HEK293T (cell line): ENCODE measurements at regions not wholly inside any gene's neighbourhood (a gene's known extent, or its start where the extent isn't known, plus 50 kb on each side); places are given as distances from the start of the nearest gene placed in this dataset.

Experiments
- ARNT ChIP-seq: fragments of 450-650 bp; IDR thresholded peaks from 2 replicates; pipeline ENCODE4 v1.6.1; 2017; ENCODE audit warnings: mild to moderate bottlenecking
- BHLHE40 ChIP-seq: fragments of 450-650 bp; IDR thresholded peaks from 2 replicates; pipeline ENCODE4 v1.6.1; 2016; ENCODE audit warnings: mild to moderate bottlenecking, moderate library complexity, borderline replicate concordance
- ELF4 ChIP-seq: fragments of 450-650 bp; IDR thresholded peaks from 2 replicates; pipeline ENCODE4 v1.6.1; 2017; ENCODE audit warnings: antibody characterized with exemption
- FOXA1 ChIP-seq: fragments of 450-650 bp; IDR thresholded peaks from 2 replicates; pipeline ENCODE4 v1.6.1; 2016; ENCODE audit warnings: mild to moderate bottlenecking
- FOXM1 ChIP-seq: fragments of 450-650 bp; IDR thresholded peaks from 2 replicates; pipeline ENCODE4 v1.6.1; 2017; ENCODE audit warnings: mild to moderate bottlenecking, borderline replicate concordance
- L3MBTL2 ChIP-seq: fragments of 450-650 bp; conservative IDR thresholded peaks from 2 replicates; pipeline ENCODE4 v1.6.1; 2016; ENCODE audit warnings: mild to moderate bottlenecking
- NFRKB ChIP-seq: fragments of 450-650 bp; IDR thresholded peaks from 2 replicates; pipeline ENCODE4 v1.6.1; 2016; ENCODE audit warnings: mild to moderate bottlenecking, moderate library complexity
- SP1 ChIP-seq: fragments of 450-650 bp; IDR thresholded peaks from 2 replicates; pipeline ENCODE4 v1.6.1; 2017
- SUZ12 ChIP-seq: fragments of 450-650 bp; IDR thresholded peaks from 2 replicates; pipeline ENCODE4 v1.6.1; 2016; ENCODE audit warnings: mild to moderate bottlenecking
- TARDBP ChIP-seq: fragments of 450-650 bp; IDR thresholded peaks from 2 replicates; pipeline ENCODE4 v1.6.1; 2016
- ZNF384 ChIP-seq: fragments of 450-650 bp; IDR thresholded peaks from 2 replicates; pipeline ENCODE4 v1.6.1; 2016

DNA sequence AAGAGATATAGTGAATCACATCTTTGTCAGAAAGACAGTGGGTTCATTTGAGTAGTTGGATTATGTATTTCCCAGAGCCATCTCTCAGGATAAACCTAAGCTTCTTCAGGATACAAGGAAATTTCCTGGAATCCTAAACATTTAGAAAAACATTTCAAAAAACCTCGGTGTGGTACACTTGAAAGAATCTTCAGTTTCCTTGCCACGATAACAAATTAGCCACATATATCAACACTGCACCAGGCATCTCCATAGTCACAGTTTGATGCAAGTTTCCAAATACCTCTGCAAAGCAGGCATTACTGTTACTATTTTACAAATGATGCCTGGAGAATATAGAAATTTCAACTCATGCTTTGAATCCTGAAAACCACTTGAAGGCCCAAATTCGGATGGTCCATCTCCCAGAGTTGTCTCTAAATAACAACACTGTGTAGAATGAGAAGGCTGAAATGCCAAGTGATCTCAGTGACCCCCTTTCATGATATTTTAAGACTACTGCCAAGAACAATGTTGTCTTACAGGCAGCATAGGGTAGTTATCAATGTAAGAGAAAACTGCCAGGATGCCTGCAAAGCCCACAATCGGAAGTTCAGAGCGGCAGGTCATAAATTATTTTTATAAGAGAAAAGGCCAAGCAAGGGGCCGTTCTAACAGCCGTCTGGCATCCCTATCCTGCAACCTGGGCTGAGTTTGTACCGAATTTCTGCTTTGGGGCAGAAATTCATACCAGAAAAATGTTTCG, 307.9 kb downstream of the TXNL1 start:
- TF ChIP-seq FOXA1: no peak
- no peak for TF ChIP-seq FOXM1
- no peak for TF ChIP-seq TARDBP
- TF ChIP-seq L3MBTL2: no peak
- no peak for TF ChIP-seq ARNT
- TF ChIP-seq NFRKB: no peak
- TF ChIP-seq BHLHE40: no peak
- no peak for TF ChIP-seq ZNF384
- TF ChIP-seq SP1: no peak
- no peak for TF ChIP-seq SUZ12
- no peak for TF ChIP-seq ELF4
